Fibroblast of skin of left biceps (primary cell): ENCODE measurements at regions not wholly inside any gene's neighbourhood (a gene's known extent, or its start where the extent isn't known, plus 50 kb on each side); places are given as distances from the start of the nearest gene placed in this dataset.

ENCODE experiments used
- DNase-seq, 2 experiments: peaks; one replicate each; pipeline ENCODE4 v3.0.0-alpha.2; 2013; ENCODE audit warnings: low read depth in 2 of 2

- no peak for DNase-seq
These were observed 751.8 kb downstream of the FGF9 start for GRCh38 chr13:22422712-22423111.

GRCh38 chr13:22423261-22423660 is 752.4 kb downstream of the FGF9 start:
- no peak for DNase-seq

DNA sequence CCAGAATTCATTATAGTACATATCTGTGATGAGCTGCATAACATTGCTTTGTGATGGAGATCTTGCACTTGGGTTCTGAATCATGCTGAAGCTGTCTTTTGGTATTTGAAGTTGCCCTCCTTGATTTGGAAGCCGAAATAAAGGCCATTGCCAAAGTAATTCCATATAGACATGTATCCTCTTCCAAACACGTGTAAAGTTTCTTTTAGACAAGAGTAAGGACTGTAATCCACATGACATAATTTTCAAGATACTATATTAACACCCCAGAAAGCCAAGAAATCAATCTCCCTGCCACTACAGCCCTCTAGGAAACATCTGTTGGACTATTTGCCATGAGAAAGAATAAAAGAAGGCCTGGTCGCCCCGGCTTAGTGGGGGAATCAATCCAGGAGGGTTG is 754.2 kb downstream of the FGF9 start:
- no peak for DNase-seq

GRCh38 chr13:22427066-22427465 is 753.7 kb upstream of the SGCG start:
- DNase-seq: no peak

GRCh38 chr13:22427783-22428182 is 753.0 kb upstream of the SGCG start:
- no peak for DNase-seq

DNA sequence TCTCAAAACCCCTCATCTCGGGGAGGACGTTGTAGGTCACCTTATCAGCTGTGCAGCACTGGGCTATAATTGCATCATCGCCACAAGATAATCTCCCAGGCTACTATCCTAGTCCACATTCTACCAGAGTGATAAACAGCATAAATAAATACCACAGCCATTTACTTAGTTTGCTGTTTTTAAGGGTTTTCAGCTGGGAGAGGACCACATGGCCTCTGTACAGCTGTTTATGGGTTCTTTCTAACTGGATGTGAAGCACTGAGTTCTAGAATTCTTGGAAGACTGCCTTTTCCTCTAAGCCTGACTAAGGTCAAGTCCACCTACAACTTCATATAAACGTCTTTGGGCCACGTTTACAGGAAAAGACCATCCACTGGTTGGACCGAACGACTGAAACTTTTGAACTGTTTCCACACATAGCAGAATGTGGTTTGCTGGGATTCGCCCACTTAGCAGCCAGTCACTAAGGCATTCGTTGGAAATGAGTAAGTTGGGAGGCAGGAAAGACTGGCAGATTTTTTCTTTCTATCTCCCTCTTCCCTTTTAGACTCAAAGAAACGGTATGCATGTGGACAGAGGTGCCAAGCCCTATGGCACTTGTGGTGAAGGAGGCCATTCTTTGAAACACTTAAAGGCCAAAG is 752.5 kb upstream of the SGCG start:
- no peak for DNase-seq

GRCh38 chr13:22432690-22433089 is 748.1 kb upstream of the SGCG start:
- no peak for DNase-seq

DNA sequence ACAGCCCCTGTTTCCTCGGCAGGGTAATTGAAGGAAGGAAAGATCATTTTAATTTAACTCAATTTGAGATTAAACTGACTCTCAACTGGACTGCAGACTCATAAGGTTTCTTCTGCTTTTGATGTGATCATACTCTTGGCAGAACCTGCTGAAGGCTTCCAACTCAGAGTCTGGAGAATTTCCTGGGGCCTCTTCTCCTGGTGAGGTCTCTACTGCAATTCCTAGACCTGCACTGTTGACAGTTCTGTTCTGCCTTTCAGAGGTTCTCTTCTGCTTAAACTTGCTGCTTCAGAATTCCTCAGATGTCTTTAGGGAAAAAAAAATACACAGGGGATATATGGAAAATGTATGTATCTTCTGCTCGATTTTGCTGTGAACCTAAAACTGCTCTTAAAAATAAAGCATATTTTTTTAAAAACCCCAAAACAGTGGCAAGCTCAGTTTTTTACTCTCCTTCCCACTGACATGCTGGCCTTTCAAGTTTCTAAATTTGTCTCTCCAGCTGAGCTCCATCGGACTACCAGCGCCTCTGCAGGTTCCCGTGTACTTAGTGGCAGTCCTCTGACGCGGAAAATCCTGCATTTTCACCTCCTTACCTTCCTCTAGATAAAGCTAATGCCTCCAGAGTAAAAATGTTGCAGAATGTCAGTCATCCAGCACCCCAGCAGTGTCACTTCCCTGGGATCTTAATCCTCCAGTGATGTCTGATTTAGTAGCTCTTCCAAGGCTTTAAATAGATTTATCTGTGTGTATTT is 733.5 kb upstream of the SGCG start:
- DNase-seq: no peak

DNA sequence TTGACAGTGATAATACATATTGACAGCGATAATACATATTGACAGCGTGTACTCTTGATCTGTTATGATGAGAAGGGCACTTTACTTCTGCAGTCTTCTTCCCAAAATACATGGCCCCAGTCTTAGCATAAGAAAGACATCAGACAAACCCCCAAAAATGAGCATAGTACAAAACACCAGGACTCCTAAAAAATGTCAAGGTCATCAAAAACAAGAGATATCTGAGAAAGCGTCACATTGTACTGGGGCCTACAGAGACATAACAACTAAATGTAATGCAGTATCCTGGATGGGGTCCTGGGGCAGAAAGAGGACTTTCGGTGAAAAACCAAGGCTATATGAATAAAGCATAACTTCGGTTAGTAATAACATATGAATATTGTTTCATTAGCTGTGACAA is 731.5 kb upstream of the SGCG start:
- no peak for DNase-seq

DNA sequence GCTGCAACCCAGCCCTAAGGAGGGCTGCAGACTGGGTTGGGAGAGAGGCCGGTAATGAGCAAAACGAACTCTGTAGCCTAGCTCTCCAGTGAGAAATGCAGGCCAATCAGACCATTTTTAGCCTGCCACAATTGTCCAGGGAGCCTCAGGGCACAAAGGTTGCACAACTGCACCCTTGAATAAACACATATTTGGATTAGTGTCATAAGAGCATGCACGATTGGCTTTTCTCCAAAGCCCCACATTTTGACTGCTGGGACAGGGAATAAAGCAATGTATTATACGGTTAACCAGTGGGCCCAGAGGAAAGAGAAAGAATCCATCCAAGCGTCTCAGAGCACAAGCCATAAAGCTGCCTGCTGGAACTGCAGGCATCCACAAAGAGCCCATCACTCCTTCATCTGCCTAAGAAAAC is 729.4 kb upstream of the SGCG start:
- DNase-seq: no peak

- no peak for DNase-seq
These were observed 726.2 kb upstream of the SGCG start for GRCh38 chr13:22454586-22454985.

GRCh38 chr13:22455036-22455435 is 725.7 kb upstream of the SGCG start:
- no peak for DNase-seq

- no peak for DNase-seq
These were observed 718.8 kb upstream of the SGCG start for GRCh38 chr13:22461854-22462490.

DNA sequence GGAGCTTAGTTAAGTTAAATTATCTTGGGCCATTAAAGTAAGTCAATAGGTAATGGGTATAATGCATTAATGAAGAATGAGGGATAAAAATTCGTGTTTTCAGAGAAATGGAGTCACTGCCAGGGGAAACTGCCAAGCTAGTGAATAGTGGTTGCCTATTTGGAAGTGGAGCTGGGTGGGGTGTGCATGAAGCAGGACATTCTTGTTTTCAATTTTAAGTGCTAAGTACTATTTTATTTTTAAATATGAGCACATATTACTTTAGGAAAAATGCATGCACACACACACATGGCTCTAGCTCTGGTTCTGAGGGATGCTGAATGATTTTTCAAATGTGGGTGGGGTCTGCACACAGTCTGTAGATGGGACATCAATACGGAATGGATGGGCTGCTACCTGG is 717.7 kb upstream of the SGCG start:
- DNase-seq: no peak

- no peak for DNase-seq
These were observed 712.7 kb upstream of the SGCG start for GRCh38 chr13:22468045-22468444.

DNA sequence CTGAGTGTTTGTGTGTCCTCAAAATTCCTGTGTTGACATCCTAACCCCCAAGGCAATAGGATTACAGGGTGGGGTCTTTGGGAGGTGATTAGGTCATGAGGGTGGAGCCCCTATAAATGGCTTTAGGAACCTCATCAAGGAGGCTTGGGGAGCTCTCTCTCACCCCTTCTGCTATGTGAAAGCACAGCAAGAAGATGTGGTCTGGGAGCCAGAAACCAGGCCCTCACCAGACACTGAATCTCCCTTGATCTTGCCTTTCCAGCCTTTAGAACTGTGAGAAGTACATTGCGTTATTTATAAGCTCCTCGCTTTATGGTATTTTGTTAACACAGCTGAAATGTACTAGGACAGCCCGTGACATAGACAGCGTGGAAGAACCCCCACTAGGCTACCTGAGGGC is 712.0 kb upstream of the SGCG start:
- DNase-seq: no peak

DNA sequence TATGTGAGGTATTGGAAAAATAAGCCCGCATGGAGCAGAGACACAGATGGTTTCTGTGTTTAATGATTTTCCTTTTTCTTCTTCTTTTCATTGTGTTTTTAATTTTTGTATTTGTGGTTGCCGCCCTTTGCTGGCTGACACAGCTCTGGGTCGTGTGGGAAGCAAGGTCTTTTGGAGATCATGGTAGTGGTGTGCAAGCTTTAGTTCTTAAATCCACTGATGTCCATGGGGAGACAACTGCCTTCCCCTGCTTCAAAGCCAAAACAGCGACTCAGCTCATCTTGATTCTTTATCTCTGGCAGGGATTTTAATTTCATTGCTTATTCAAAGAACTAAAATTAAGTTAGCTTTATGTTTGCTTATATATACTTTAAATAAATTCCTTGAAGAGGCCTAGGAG is 711.3 kb upstream of the SGCG start:
- no peak for DNase-seq

- no peak for DNase-seq
These were observed 710.7 kb upstream of the SGCG start for GRCh38 chr13:22470075-22470474.

DNA sequence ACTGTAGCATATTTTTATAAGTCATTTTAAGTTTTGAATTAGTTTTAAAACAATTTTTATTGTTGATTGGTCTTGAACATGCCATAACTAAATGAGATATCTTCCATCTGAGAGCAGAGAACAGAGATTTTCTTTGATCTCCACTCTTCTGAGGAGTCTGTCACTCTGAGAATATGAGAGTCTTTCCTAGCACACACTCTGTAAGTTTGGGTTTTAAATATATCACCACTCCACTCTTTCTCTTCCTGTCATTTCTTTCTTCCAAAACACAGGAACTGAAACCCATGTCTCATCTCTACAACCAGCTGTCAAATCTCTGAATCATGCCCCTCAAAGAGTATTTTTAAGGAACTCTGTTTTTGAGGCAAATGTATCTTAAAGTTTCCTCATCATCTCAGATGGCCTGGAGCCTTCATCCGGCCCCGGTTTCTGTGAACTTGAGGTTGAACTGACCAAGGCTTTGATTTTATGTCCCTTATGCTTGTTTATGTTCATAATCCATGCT is 698.2 kb upstream of the SGCG start:
- no peak for DNase-seq

- no peak for DNase-seq
These were observed 697.5 kb upstream of the SGCG start for GRCh38 chr13:22483276-22483675.

DNA sequence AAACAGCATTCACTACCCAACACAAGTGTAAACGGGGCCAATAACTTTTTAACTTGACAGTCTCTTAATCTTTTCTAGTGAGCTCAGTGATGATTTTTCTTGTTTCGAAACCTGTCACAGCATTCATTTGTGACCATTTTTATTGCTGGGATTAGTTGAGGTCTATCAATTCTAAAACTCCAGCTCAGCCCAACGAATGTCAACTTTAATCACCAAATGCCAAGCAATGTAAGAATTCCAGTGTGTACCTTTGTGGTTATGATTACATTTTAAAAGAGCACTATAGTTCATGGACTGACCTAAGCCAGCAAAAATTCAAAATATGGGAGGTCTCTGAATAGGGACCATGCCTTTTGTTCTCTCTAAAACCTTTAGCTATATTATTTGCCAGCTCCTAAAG is 694.3 kb upstream of the SGCG start:
- no peak for DNase-seq

GRCh38 chr13:22487932-22488331 is 692.8 kb upstream of the SGCG start:
- no peak for DNase-seq

- no peak for DNase-seq
These were observed 691.0 kb upstream of the SGCG start for GRCh38 chr13:22489771-22490170.
